Glutamatergic neuron (in vitro differentiated cells): ENCODE measurements at regions not wholly inside any gene's neighbourhood (a gene's known extent, or its start where the extent isn't known, plus 50 kb on each side); places are given as distances from the start of the nearest gene placed in this dataset.

Experiments
- DNase-seq: peaks from one replicate; pipeline ENCODE4 v3.0.0; 2022
- H3K27ac Mint-ChIP-seq: one replicate; pipeline ENCODE4 v1.8.0; 2020; ENCODE audit warnings: mild to moderate bottlenecking, mixed read lengths, inconsistent platforms; ENCODE audit not compliant: unreplicated experiment
- H3K27me3 Mint-ChIP-seq: one replicate; pipeline ENCODE4 v1.8.0; 2020; ENCODE audit warnings: mild to moderate bottlenecking, moderate library complexity, mixed read lengths, inconsistent platforms; ENCODE audit not compliant: unreplicated experiment
- H3K36me3 Mint-ChIP-seq: one replicate; pipeline ENCODE4 v1.8.0; 2020; ENCODE audit warnings: mild to moderate bottlenecking, mixed read lengths, inconsistent platforms; ENCODE audit not compliant: unreplicated experiment
- H3K4me1 Mint-ChIP-seq: one replicate; pipeline ENCODE4 v1.8.0; 2020; ENCODE audit warnings: mild to moderate bottlenecking, low read depth, mixed read lengths, inconsistent platforms; ENCODE audit not compliant: unreplicated experiment
- H3K4me3 Mint-ChIP-seq: one replicate; pipeline ENCODE4 v1.8.0; 2020; ENCODE audit warnings: mild to moderate bottlenecking, mixed read lengths, inconsistent platforms; ENCODE audit not compliant: unreplicated experiment
- H3K9me3 Mint-ChIP-seq: one replicate; pipeline ENCODE4 v1.8.0; 2020; ENCODE audit warnings: mild to moderate bottlenecking, moderate library complexity, mixed read lengths, inconsistent platforms; ENCODE audit not compliant: unreplicated experiment
- TF ChIP-seq, protein P1 (sequence below): fragments of 200-600 bp; sonication (generic); IDR thresholded peaks from one replicate; pipeline ENCODE4 v1.5.0; 2021; ENCODE audit not compliant: partially characterized antibody, unreplicated experiment

GRCh38 chr5:104119529-104119928 lies 556.9 kb upstream of the NUDT12 start:
- no peak overlapping the region for H3K27ac Mint-ChIP-seq

GRCh38 chr5:104111632-104112031 lies 549.0 kb upstream of the NUDT12 start:
- DNase-seq, result no peak
- H3K9me3 Mint-ChIP-seq, result no peaks in the 10 kb centered on the region
- H3K4me3 Mint-ChIP-seq, result no peak overlapping the region
- no peak overlapping the region for H3K27ac Mint-ChIP-seq
- no peaks in the 10 kb centered on the region for H3K4me1 Mint-ChIP-seq
- no peaks in the 10 kb centered on the region for H3K36me3 Mint-ChIP-seq
- TF ChIP-seq, protein P1, sequence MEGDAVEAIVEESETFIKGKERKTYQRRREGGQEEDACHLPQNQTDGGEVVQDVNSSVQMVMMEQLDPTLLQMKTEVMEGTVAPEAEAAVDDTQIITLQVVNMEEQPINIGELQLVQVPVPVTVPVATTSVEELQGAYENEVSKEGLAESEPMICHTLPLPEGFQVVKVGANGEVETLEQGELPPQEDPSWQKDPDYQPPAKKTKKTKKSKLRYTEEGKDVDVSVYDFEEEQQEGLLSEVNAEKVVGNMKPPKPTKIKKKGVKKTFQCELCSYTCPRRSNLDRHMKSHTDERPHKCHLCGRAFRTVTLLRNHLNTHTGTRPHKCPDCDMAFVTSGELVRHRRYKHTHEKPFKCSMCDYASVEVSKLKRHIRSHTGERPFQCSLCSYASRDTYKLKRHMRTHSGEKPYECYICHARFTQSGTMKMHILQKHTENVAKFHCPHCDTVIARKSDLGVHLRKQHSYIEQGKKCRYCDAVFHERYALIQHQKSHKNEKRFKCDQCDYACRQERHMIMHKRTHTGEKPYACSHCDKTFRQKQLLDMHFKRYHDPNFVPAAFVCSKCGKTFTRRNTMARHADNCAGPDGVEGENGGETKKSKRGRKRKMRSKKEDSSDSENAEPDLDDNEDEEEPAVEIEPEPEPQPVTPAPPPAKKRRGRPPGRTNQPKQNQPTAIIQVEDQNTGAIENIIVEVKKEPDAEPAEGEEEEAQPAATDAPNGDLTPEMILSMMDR, result no peak
- no peaks in the 10 kb centered on the region for H3K27me3 Mint-ChIP-seq

More at GRCh38 chr5:104119529-104119928, 556.9 kb upstream of the NUDT12 start:
- H3K36me3 Mint-ChIP-seq, result no peaks in the 10 kb centered on the region
- H3K4me1 Mint-ChIP-seq, result no peaks in the 10 kb centered on the region
- TF ChIP-seq, protein P1, result no peak
- H3K27me3 Mint-ChIP-seq, result no peaks in the 10 kb centered on the region
- no peak overlapping the region for H3K4me3 Mint-ChIP-seq
- no peaks in the 10 kb centered on the region for H3K9me3 Mint-ChIP-seq
- DNase-seq, result no peak

GRCh38 chr5:104096451-104096850 lies 533.9 kb upstream of the NUDT12 start:
- no peak for DNase-seq
- Mint-ChIP-seq H3K4me1 (no peaks in the 10 kb centered on the region), H3K27ac (no peak overlapping the region), H3K27me3 (no peaks in the 10 kb centered on the region), H3K36me3 (no peaks in the 10 kb centered on the region), H3K9me3 (no peaks in the 10 kb centered on the region), H3K4me3 (no peak overlapping the region)
- TF ChIP-seq, protein P1, result no peak

GRCh38 chr5:104095527-104095926 lies 532.9 kb upstream of the NUDT12 start:
- no peak for DNase-seq
- Mint-ChIP-seq H3K4me3 (no peak overlapping the region), H3K4me1 (no peaks in the 10 kb centered on the region), H3K27ac (no peak overlapping the region), H3K27me3 (no peaks in the 10 kb centered on the region), H3K36me3 (no peaks in the 10 kb centered on the region), H3K9me3 (no peaks in the 10 kb centered on the region)
- TF ChIP-seq, protein P1, result no peak

DNA sequence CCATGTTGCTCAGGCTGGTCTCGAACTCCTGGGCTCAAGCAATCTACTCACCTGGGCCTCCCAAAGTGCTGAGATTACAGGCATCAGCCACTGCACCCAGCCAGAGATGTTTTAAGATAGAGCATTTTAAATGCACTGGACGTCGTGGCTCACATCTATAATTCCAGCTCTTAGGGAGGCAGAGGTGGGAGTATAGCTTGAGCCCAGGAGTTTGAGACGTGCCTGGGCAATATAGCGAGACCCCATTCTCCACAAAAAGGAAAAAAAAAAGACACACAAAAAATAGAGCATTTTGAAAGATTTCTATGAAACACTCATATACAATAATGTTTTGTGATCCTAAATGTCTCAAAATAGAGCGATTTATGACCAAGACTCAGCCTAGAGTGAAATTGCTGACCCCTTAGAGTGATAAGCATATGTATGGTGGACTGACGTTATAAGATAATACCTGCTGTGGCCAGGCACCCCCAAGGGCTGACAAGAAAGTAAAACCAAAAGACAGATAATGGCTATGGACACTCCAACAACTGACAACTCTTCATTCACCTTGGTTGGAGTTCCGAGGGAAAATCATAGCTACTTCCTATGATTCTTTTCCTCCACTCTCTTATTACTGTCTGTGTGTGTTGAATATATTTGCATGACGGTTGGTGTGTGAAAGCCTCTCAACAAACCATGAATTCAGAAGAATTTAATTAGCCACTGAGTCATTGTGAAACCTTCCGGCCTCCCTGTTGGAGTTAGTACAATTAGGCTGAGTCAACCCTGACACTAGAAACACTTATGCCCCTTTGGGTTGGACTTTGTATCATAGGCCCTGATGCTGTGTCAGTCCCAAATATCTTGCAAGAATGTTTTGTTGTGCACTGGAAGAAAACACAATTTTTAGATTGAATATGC lies 526.5 kb upstream of the NUDT12 start:
- TF ChIP-seq, protein P1, result no peak
- no peaks in the 10 kb centered on the region for H3K9me3 Mint-ChIP-seq
- no peaks in the 10 kb centered on the region for H3K27me3 Mint-ChIP-seq
- no peak for DNase-seq
- peaks cover 8% of the 10 kb centered on the region for H3K4me1 Mint-ChIP-seq
- H3K36me3 Mint-ChIP-seq, result no peaks in the 10 kb centered on the region
- no peak overlapping the region for H3K4me3 Mint-ChIP-seq
- H3K27ac Mint-ChIP-seq, result no peak overlapping the region
